CD4-positive, alpha-beta T cell treated with Interferon alpha-2 for 1 hour (primary cell): ENCODE measurements at regions not wholly inside any gene's neighbourhood (a gene's known extent, or its start where the extent isn't known, plus 50 kb on each side); places are given as distances from the start of the nearest gene placed in this dataset.
A peak's percentile ranks its signal among the peaks of the same experiment; 100 is the strongest.
"Not testable (repeated sequence)": the region's sequence is repeated elsewhere in the genome, so short reads cannot be mapped to it uniquely, and the experiment has no call there.

ENCODE experiments used
- DNase-seq, 2 donors: peaks; one replicate each; pipeline ENCODE4 v3.0.0-alpha.2; 2020 to 2022

DNA sequence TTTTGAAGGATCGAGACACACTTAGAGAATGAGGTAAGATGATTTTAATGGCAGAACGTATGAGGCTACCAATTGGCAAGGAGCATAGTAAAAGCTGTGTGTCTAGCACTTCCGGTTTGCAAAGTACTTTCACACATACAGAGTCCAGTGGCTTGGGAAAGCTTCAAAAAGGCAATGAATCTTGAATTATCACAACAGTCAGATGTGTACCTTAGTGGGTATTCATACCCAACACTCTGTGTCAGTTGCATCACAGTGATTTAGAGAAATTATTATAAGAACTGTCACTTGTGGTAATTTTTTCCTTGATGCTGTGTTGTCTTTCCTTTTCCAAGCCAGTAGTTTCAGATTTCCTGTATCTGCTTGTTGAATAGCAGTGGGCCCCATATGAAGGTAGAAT is 424.1 kb downstream of the PCNX1 start:
- DNase-seq: no peak

DNA sequence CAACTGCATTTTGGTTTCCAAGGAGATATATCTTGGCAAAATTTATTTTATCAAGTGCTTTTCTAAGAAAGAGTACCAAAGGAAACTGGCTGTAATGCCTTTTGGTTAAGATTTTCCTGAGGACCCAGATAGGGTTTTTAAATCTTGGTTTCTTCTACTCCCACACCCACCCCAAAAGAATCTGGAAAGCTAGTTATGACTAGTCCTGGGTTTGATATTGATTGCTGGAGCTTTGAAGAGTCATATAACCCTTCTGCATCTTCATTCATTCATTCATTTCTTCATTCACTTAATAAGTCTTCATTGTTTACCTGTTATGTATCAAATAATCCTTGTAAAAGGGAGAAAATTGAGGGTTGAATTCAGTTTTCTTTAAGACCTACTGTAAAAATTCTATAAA is 425.2 kb downstream of the PCNX1 start:
- no peak for DNase-seq

DNA sequence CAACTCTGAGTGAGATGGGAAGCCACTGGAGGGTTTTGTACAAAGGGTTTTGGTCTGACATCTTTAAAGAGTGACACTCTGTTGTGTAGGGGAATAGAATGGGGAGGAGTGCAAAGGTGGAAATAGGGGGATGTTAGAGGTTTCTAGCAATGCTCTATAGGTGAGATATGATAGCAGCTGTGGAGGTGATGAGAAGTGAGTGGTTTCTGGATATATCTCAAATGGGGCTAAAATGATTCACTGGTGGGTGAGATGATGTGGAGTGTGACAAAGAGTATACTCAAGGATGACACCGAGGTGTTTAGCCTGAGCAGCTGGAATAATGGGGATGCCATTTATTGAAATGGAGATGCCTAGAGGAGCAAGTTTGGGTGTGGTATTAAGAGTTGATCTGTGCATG is 426.4 kb downstream of the PCNX1 start:
- no peak for DNase-seq

DNA sequence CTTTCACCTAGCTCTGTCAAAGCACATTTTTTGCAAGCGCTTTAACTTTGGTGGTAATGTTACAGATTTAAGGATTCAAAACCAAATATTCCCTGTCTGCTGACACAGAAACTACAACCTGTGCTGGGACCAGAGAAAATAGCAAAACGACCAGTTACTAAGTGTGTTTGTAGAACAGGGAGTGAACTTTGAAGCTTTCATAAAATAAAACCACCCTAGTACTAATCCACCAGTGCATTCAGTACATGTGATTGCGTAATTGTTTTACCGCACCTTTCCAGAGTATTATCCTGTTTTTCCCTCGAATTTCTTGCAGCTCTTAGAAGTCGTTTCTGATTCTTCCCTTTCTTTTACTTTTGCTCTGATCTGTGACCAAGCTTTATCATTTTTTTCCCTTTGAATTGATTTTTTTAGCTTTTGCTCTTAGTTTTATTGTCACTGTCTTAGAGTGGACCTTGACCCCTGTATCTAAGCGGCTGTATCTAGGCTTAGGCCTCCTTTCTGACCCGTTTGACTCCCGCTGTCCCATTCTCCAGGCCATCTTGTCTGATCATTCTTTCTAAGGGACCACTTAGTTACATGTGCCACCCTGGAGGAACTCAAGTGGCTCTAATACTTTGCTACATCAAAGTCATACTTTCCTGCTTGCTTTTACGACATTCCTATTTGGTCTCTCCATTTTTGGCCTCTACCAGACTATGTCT is 429.4 kb downstream of the PCNX1 start:
- no peak for DNase-seq

GRCh38 chr14:71338153-71338552 is 430.9 kb downstream of the PCNX1 start:
- no peak for DNase-seq

GRCh38 chr14:71339650-71340415 is 432.6 kb downstream of the PCNX1 start:
- no peak for DNase-seq

DNA sequence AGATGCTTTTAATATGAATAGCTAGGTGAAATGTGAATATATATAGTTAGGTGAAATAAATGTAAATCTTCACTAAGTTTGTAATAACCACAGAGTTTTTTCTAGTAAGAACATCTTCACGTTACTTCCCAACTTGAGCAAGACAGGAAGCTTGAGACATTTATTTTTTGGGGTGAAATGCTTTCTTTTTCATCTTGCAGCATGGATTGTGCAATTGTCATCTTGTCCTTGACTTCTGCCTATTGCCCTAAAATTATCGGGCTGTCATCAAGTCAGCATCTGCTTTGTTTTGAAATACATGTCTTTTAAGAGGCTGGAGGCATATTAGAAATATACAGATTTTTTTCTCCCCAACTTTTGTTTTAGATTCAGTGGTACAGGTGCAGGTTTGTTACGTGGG is 433.9 kb downstream of the PCNX1 start:
- DNase-seq: no peak

GRCh38 chr14:71343724-71344123 is 436.5 kb downstream of the PCNX1 start:
- no peak for DNase-seq

- DNase-seq: no peak
These were observed 437.2 kb downstream of the PCNX1 start for GRCh38 chr14:71344506-71344905.

GRCh38 chr14:71346685-71347084 is 439.4 kb downstream of the PCNX1 start:
- DNase-seq: peak in 1 of 2 donors; percentile 24

- no peak for DNase-seq
These were observed 441.1 kb downstream of the PCNX1 start for GRCh38 chr14:71348394-71348793.

GRCh38 chr14:71348817-71349216 is 441.6 kb downstream of the PCNX1 start:
- DNase-seq: no peak

- DNase-seq: no peak
These were observed 446.9 kb downstream of the PCNX1 start for GRCh38 chr14:71354142-71354541.

DNA sequence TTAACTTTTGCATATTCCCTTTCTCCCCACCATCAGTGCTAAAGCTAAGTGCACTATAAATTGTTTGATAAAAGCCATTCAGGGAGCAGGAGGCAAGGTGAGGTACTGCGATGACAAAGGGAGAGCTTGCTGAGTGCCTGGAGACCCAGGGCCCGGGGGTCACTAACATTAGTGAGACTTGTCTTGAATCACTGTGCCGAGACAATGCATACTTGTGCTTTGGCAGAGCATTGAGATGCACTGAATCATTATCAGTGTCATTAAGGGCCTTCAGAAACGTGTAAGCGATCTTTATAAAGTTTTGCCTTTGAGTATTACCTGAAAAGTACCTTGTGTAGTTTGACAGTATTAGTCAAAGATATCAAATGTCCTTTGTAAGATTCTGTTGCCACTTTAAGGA is 447.5 kb downstream of the PCNX1 start:
- no peak for DNase-seq

DNA sequence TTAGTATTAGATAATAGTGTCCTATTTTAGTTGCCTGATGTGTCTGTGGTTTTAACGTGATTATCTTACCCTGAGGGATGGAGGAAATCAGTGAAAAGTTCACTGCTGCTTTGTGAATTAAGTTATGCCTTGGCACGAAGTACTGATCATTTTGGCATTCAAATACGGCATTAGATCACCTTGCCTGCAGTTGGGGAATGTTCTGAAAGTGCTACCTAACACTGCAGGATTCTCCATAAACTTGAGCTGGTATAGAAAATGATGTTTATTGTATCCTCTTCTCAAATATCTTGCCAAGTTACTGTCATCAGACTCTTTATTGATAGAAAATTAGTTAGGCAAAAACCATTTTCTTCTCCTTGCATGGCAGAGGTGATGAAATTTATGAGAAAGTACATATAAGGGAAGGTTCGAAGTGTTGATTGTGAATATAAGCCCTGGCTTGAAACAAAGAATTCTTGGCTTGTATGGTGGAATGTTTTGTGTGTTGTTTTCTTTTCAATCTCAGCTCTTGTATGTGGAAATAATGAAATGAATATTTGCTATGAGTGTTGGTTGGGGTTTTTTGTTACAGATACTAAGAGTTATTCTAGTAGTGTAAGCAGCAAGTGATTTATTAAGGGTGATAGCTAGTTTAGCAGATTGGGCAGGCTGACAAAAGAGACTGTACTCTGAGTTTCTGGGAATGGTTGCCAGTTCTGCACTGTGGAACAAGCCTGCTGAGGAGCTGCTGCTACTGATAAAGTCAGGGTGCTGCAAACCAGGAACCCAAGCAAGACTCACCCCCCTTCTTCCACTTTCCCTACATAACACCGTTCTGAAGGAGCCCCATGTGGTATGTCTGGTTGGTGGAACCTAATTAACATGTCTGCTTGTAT is 448.3 kb downstream of the PCNX1 start:
- DNase-seq: peak in 1 of 2 donors; percentile 56

- peak in 1 of 2 donors; percentile 18 for DNase-seq
These were observed 451.1 kb downstream of the PCNX1 start for GRCh38 chr14:71358209-71358931.

- not testable (repeated sequence) for DNase-seq
These were observed 451.7 kb downstream of the PCNX1 start for GRCh38 chr14:71358932-71359421.

DNA sequence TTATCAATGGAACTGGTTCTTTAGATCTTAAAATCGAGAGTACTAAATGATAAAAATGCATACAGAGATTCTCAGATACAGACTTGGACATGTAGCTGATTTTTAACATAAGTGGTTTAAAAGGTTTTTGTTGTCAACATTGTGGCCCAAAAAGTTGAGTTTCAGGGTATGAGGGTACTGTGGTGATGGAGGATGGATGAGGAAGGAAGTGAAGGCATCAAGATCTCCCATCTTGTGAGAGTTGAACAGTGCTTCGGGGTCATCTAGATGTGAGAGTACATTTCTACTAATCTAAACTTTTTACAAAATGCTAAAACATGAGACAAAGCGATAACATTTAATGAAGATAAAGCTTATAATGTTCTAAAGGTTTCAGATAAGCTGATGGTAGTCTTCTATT is 452.6 kb downstream of the PCNX1 start:
- DNase-seq: no peak

DNA sequence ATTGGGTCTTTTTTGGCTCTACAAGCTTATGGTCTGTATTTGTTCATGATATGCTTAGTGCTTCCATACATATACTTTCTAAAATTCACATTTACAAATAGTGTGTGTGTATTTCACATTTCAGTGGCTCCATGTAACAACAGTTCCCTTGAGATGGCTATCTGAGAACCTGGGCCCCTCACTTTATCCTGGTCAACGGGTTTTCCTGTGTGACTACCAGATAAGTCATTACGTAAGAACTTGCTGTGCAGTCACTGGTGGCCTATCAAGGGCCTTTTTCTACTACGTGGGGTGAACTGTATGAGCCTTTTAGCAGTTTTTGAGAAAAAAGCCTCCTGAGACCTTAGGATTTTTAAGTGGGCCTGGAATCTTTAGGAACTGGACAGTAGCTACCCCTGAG is 454.1 kb downstream of the PCNX1 start:
- DNase-seq: peak in 1 of 2 donors; percentile 55

DNA sequence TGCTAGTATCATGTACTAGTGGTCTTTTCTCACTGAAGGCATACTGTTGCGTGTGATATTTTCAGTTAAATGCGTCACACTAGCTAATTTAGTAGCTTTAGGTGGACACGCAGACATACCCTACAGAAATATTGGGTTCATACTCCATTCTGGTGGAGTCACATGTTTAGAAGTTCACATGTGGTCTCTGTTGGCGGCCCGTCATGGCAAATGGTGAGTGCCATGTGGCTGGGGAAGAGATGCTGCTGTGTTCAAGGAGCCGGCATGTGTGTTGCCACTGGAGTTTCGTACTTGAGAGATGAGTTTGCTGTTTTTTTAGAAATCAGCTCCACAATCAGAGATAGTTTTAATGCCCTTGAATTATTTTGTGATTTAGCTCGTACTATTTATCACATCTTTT is 454.6 kb downstream of the PCNX1 start:
- DNase-seq: no peak

GRCh38 chr14:71362282-71362681 is 455.0 kb downstream of the PCNX1 start:
- no peak for DNase-seq

GRCh38 chr14:71362920-71363584 is 455.8 kb downstream of the PCNX1 start:
- DNase-seq: peak; percentile 19 to 44
